Neutrophil (primary cell): ENCODE measurements at regions not wholly inside any gene's neighbourhood (a gene's known extent, or its start where the extent isn't known, plus 50 kb on each side); places are given as distances from the start of the nearest gene placed in this dataset.

Experiments
- H3K27ac ChIP-seq: fragments of 200-600 bp; sonication (generic); 2 replicates; pipeline ENCODE4 v1.5.1; 2016; ENCODE audit warnings: mild to moderate bottlenecking, moderate library complexity
- H3K27me3 ChIP-seq: fragments of 200-600 bp; sonication (generic); 2 replicates; pipeline ENCODE4 v1.6.0; 2016; ENCODE audit warnings: mild to moderate bottlenecking
- H3K36me3 ChIP-seq: fragments of 200-600 bp; sonication (generic); 2 replicates; pipeline ENCODE4 v1.5.1; 2017
- H3K4me1 ChIP-seq, 2 experiments: fragments of 200-600 bp in 1 of 2; sonication (generic) in 1 of 2; 1 replicate in 1 of 2; 2 replicates in 1 of 2; pipeline versions ENCODE4 v1.5.1 to v1.6.1; 2013 to 2016; ENCODE audit warnings: low read depth in 1 of 2, low read length in 1 of 2, mild to moderate bottlenecking in 1 of 2, moderate library complexity in 1 of 2; ENCODE audit not compliant: control insufficient read depth in 1 of 2, insufficient read depth in 1 of 2
- H3K4me3 ChIP-seq, 2 experiments: fragments of 200-600 bp in 1 of 2; sonication (generic) in 1 of 2; 1 replicate in 1 of 2; 2 replicates in 1 of 2; pipeline ENCODE4 v1.5.1; 2013 to 2016; ENCODE audit warnings: low read depth in 1 of 2, low read length in 1 of 2, mild to moderate bottlenecking in 1 of 2, moderate library complexity in 1 of 2
- H3K9me3 ChIP-seq: fragments of 200-600 bp; sonication (generic); 2 replicates; pipeline ENCODE4 v1.5.1; 2016
- TF ChIP-seq, protein P1 (sequence below): fragments of 200-600 bp; sonication (generic); IDR thresholded peaks from 2 replicates; pipeline ENCODE4 v1.5.1; 2016; ENCODE audit warnings: antibody characterized with exemption

DNA sequence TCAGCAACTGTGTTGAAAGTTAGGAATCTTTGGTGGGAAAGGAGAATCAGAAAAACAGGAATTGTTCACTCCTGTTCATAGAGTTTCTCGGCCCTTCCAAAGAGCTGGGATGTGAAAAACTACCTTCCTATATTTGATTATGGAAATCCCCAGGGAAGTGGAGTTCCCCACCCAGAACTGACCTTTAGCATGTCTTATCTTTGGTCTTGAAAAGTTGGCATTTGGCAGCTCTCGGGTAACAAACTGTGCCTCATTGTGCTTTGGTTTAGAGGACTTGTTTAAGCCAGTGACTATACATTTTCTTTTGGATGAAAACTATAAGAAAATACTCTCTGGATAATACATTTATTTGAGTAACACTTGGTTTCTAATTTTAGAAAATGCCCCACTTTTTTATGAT, 51.3 kb upstream of the CERS6 start:
- Histone ChIP-seq H3K9me3 (no peaks in the 10 kb centered on the region), H3K4me1 (no peaks in the 10 kb centered on the region), H3K4me3 (no peak overlapping the region), H3K36me3 (no peaks in the 10 kb centered on the region), H3K27ac (no peak overlapping the region), H3K27me3 (no peaks in the 10 kb centered on the region)
- TF ChIP-seq, protein P1, sequence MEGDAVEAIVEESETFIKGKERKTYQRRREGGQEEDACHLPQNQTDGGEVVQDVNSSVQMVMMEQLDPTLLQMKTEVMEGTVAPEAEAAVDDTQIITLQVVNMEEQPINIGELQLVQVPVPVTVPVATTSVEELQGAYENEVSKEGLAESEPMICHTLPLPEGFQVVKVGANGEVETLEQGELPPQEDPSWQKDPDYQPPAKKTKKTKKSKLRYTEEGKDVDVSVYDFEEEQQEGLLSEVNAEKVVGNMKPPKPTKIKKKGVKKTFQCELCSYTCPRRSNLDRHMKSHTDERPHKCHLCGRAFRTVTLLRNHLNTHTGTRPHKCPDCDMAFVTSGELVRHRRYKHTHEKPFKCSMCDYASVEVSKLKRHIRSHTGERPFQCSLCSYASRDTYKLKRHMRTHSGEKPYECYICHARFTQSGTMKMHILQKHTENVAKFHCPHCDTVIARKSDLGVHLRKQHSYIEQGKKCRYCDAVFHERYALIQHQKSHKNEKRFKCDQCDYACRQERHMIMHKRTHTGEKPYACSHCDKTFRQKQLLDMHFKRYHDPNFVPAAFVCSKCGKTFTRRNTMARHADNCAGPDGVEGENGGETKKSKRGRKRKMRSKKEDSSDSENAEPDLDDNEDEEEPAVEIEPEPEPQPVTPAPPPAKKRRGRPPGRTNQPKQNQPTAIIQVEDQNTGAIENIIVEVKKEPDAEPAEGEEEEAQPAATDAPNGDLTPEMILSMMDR, result no peak
